Activated CD8-positive, alpha-beta T cell treated with anti-CD3 and anti-CD28 coated beads, Interleukin-2, amount 10 ng/mL, durations not matched to agents 7 days and 5 days (primary cell): ENCODE measurements at regions not wholly inside any gene's neighbourhood (a gene's known extent, or its start where the extent isn't known, plus 50 kb on each side); places are given as distances from the start of the nearest gene placed in this dataset.

ENCODE experiments used
- ATAC-seq: fragments of 150-1000 bp; cut with Tn5 transposase; one replicate; pipeline ENCODE4 v1.10.0; 2021; ENCODE audit warnings: moderate library complexity
- CTCF ChIA-PET: fragments of 350-600 bp; sonication (Branson Sonifier 250); formaldehyde crosslinking; loops from one replicate; lab custom pipeline; 2021; ENCODE audit warnings: antibody characterized with exemption; lab: Charles Lee
- POLR2A ChIA-PET: fragments of 350-600 bp; sonication (Branson Sonifier 250); formaldehyde crosslinking; loops from one replicate; lab custom pipeline; 2021; ENCODE audit warnings: antibody characterized with exemption; lab: Charles Lee
- DNase-seq: peaks from one replicate; pipeline ENCODE4 v3.0.0-alpha.2; 2020
- H3K27ac Mint-ChIP-seq: one replicate; pipeline ENCODE4 v1.8.0; 2021; ENCODE audit warnings: mild to moderate bottlenecking, mixed read lengths
- H3K27me3 Mint-ChIP-seq: one replicate; pipeline ENCODE4 v1.8.0; 2021; ENCODE audit warnings: low read depth, mixed read lengths
- H3K36me3 Mint-ChIP-seq: one replicate; pipeline ENCODE4 v1.8.0; 2021; ENCODE audit warnings: low read depth, mixed read lengths
- H3K4me1 Mint-ChIP-seq: one replicate; pipeline ENCODE4 v1.8.0; 2021; ENCODE audit warnings: low read depth, mixed read lengths
- H3K4me3 Mint-ChIP-seq: one replicate; pipeline ENCODE4 v1.8.0; 2021; ENCODE audit warnings: mild to moderate bottlenecking, mixed read lengths
- H3K9me3 Mint-ChIP-seq: one replicate; pipeline ENCODE4 v1.8.0; 2022; ENCODE audit warnings: mixed read lengths; ENCODE audit not compliant: insufficient read depth

- Mint-ChIP-seq H3K27me3 (no peaks in the 10 kb centered on the region), H3K36me3 (no peaks in the 10 kb centered on the region), H3K4me3 (no peak overlapping the region), H3K4me1 (no peaks in the 10 kb centered on the region), H3K9me3 (no peaks in the 10 kb centered on the region), H3K27ac (no peak overlapping the region)
- ATAC-seq (no peak), DNase-seq (no peak)
- ChIA-PET CTCF (no interaction called here), POLR2A (no interaction called here)
Measured at GRCh38 chr13:47206111-47206510, 309.3 kb upstream of the HTR2A start.

- Mint-ChIP-seq H3K9me3 (no peaks in the 10 kb centered on the region), H3K4me3 (no peak overlapping the region)
Measured at GRCh38 chr13:47190696-47191305, 293.9 kb upstream of the HTR2A start.

GRCh38 chr13:47188802-47189201, 291.9 kb upstream of the HTR2A start:
- H3K27ac Mint-ChIP-seq, result no peak overlapping the region
- POLR2A ChIA-PET, result no interaction called here
- no peaks in the 10 kb centered on the region for H3K27me3 Mint-ChIP-seq
- no peaks in the 10 kb centered on the region for H3K4me1 Mint-ChIP-seq
- CTCF ChIA-PET, result no interaction called here
- no peak overlapping the region for H3K4me3 Mint-ChIP-seq
- ATAC-seq (no peak), DNase-seq (no peak)
- H3K36me3 Mint-ChIP-seq, result no peaks in the 10 kb centered on the region
- H3K9me3 Mint-ChIP-seq, result no peaks in the 10 kb centered on the region

More at GRCh38 chr13:47190696-47191305, 293.9 kb upstream of the HTR2A start:
- ATAC-seq, result no peak
- DNase-seq, result no peak
- Mint-ChIP-seq H3K36me3 (no peaks in the 10 kb centered on the region), H3K27ac (no peak overlapping the region), H3K4me1 (no peaks in the 10 kb centered on the region), H3K27me3 (no peaks in the 10 kb centered on the region)
- POLR2A ChIA-PET, result no interaction called here
- CTCF ChIA-PET, result no interaction called here

- Mint-ChIP-seq H3K36me3 (no peaks in the 10 kb centered on the region), H3K27me3 (no peaks in the 10 kb centered on the region), H3K4me1 (no peaks in the 10 kb centered on the region), H3K9me3 (no peaks in the 10 kb centered on the region), H3K27ac (no peak overlapping the region), H3K4me3 (no peak overlapping the region)
- ATAC-seq, result no peak
- DNase-seq, result no peak
- POLR2A ChIA-PET, result no interaction called here
- CTCF ChIA-PET, result no interaction called here
Measured at GRCh38 chr13:47186471-47186870, 289.6 kb upstream of the HTR2A start.

GRCh38 chr13:47184321-47184720, 287.5 kb upstream of the HTR2A start:
- ATAC-seq (no peak), DNase-seq (no peak)
- H3K36me3 Mint-ChIP-seq, result no peaks in the 10 kb centered on the region
- no peaks in the 10 kb centered on the region for H3K9me3 Mint-ChIP-seq
- H3K4me3 Mint-ChIP-seq, result no peak overlapping the region
- no peak overlapping the region for H3K27ac Mint-ChIP-seq
- H3K4me1 Mint-ChIP-seq, result no peaks in the 10 kb centered on the region
- no peaks in the 10 kb centered on the region for H3K27me3 Mint-ChIP-seq
- POLR2A ChIA-PET, result no interaction called here
- CTCF ChIA-PET, result no interaction called here

- ChIA-PET CTCF (no interaction called here), POLR2A (no interaction called here)
- ATAC-seq (no peak), DNase-seq (no peak)
- Mint-ChIP-seq H3K27ac (no peak overlapping the region), H3K36me3 (no peaks in the 10 kb centered on the region), H3K9me3 (no peaks in the 10 kb centered on the region), H3K4me1 (no peaks in the 10 kb centered on the region), H3K4me3 (no peak overlapping the region), H3K27me3 (no peaks in the 10 kb centered on the region)
Measured at GRCh38 chr13:47179321-47179720, 282.5 kb upstream of the HTR2A start.

GRCh38 chr13:47178090-47178950, 281.5 kb upstream of the HTR2A start:
- DNase-seq (no peak), ATAC-seq (no peak)
- H3K36me3 Mint-ChIP-seq, result no peaks in the 10 kb centered on the region
- H3K27ac Mint-ChIP-seq, result no peak overlapping the region
- CTCF ChIA-PET, result no interaction called here
- no peaks in the 10 kb centered on the region for H3K9me3 Mint-ChIP-seq
- no peaks in the 10 kb centered on the region for H3K4me1 Mint-ChIP-seq
- POLR2A ChIA-PET, result no interaction called here
- no peaks in the 10 kb centered on the region for H3K27me3 Mint-ChIP-seq
- H3K4me3 Mint-ChIP-seq, result no peak overlapping the region

- H3K27me3 Mint-ChIP-seq, result no peaks in the 10 kb centered on the region
- POLR2A ChIA-PET, result no interaction called here
- no peaks in the 10 kb centered on the region for H3K36me3 Mint-ChIP-seq
- H3K27ac Mint-ChIP-seq, result no peak overlapping the region
- CTCF ChIA-PET, result no interaction called here
- no peaks in the 10 kb centered on the region for H3K9me3 Mint-ChIP-seq
- H3K4me3 Mint-ChIP-seq, result no peak overlapping the region
- DNase-seq (no peak), ATAC-seq (no peak)
- no peaks in the 10 kb centered on the region for H3K4me1 Mint-ChIP-seq
Measured at GRCh38 chr13:47175172-47175866, 278.5 kb upstream of the HTR2A start.

GRCh38 chr13:47170971-47171370, 274.1 kb upstream of the HTR2A start:
- H3K27me3 Mint-ChIP-seq, result no peaks in the 10 kb centered on the region
- H3K9me3 Mint-ChIP-seq, result no peaks in the 10 kb centered on the region
- DNase-seq (no peak), ATAC-seq (no peak)
- no peaks in the 10 kb centered on the region for H3K4me1 Mint-ChIP-seq
- no peaks in the 10 kb centered on the region for H3K36me3 Mint-ChIP-seq
- no peak overlapping the region for H3K4me3 Mint-ChIP-seq
- H3K27ac Mint-ChIP-seq, result no peak overlapping the region
- ChIA-PET POLR2A (no interaction called here), CTCF (no interaction called here)

- Mint-ChIP-seq H3K27ac (no peak overlapping the region), H3K4me1 (no peaks in the 10 kb centered on the region), H3K9me3 (no peaks in the 10 kb centered on the region), H3K36me3 (no peaks in the 10 kb centered on the region), H3K27me3 (no peaks in the 10 kb centered on the region), H3K4me3 (no peak overlapping the region)
- CTCF ChIA-PET, result no interaction called here
- DNase-seq (no peak), ATAC-seq (no peak)
- POLR2A ChIA-PET, result no interaction called here
Measured at GRCh38 chr13:47168618-47169017, 271.8 kb upstream of the HTR2A start.

GRCh38 chr13:47168066-47168465, 271.2 kb upstream of the HTR2A start:
- ChIA-PET CTCF (no interaction called here), POLR2A (no interaction called here)
- no peak for ATAC-seq
- DNase-seq, result no peak
- no peaks in the 10 kb centered on the region for H3K9me3 Mint-ChIP-seq
- no peak overlapping the region for H3K27ac Mint-ChIP-seq
- H3K36me3 Mint-ChIP-seq, result no peaks in the 10 kb centered on the region
- no peaks in the 10 kb centered on the region for H3K27me3 Mint-ChIP-seq
- no peaks in the 10 kb centered on the region for H3K4me1 Mint-ChIP-seq
- no peak overlapping the region for H3K4me3 Mint-ChIP-seq

GRCh38 chr13:47166336-47166735, 269.5 kb upstream of the HTR2A start:
- POLR2A ChIA-PET, result no interaction called here
- Mint-ChIP-seq H3K27ac (no peak overlapping the region), H3K4me1 (no peaks in the 10 kb centered on the region), H3K27me3 (no peaks in the 10 kb centered on the region), H3K36me3 (no peaks in the 10 kb centered on the region), H3K9me3 (no peaks in the 10 kb centered on the region), H3K4me3 (no peak overlapping the region)
- CTCF ChIA-PET, result no interaction called here
- ATAC-seq, result no peak
- DNase-seq, result no peak
